GM19238 (cell line): ENCODE measurements at regions not wholly inside any gene's neighbourhood (a gene's known extent, or its start where the extent isn't known, plus 50 kb on each side); places are given as distances from the start of the nearest gene placed in this dataset.
"Not testable (repeated sequence)": the region's sequence is repeated elsewhere in the genome, so short reads cannot be mapped to it uniquely, and the experiment has no call there.

ENCODE experiments used
- DNase-seq: peaks from one replicate; pipeline ENCODE4 v3.0.0; 2011; ENCODE audit warnings: low spot score; ENCODE audit not compliant: insufficient read length

DNA sequence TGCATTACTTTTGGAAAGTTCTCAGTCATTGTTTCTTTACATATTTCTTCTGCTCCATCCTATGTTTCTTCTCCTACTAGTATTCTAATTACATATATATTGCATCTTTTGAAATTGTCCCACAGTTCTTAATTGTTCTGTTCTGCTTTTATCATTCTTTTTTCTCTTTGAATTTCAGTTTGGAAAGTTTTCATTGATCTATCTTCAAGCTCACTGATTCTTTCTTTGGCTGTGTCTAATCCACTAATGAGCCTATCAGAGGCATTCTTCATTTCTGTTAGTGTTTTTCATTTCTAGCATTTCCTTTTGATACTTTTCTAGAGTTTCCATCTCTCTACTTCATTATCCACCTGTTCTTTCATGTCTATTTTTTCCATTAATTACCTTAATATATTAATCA lies 159.0 kb upstream of the KCNJ15 start:
- DNase-seq, result no peak

DNA sequence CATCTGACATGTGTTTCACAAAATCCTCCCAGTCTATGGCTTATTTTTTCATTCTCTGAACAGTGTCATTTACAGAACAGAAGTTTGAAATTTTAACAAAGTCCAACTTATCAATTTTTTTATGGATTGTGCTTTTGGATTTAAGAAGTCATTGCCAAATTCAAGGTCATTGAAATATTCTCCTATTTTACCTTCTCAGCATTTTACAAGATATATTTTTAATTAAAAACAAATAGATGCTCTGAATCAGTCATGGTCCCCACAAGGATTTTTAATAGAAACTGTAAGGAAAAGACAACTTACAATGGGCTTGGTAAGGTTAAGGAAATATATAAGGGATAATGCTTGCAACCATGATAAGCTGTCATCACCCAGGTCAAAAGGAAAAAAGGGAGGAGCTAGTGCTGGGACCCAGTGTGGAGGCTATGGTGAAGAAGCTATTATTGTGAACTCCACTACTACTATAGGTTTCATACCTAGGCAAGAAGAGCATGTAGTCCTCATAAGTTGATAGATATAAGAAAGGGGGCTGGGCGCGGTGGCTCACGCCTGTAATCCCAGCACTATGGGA lies 144.5 kb upstream of the KCNJ15 start:
- DNase-seq, result no peak

DNA sequence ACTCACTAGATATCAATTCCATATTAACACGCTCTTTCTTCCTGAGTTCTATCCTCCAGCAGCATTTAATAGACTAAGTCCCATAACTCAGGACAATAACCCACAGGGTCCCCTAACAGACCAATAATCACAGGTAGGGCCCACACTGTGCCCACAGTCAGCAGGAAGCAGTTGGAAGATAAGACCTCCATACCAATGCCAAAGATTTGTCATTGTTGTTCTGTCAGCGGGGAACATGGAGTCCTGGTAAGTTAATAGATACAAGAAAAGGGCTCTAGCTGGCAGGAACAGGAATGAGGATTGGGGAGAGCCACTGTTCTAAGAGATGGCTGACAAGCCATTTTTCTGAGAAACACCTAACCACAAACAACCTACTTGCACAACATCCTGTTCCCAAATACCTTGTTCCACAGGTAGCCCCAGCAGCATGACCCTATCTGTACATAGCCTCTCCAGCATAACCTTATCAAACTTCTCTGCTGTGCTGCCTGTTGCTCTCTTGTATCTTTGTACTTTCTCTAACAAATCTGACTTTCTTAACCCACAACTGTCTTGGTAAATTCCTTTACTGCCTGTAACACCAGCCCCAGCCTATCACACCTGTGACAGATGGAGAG lies 142.0 kb upstream of the KCNJ15 start:
- no peak for DNase-seq

DNA sequence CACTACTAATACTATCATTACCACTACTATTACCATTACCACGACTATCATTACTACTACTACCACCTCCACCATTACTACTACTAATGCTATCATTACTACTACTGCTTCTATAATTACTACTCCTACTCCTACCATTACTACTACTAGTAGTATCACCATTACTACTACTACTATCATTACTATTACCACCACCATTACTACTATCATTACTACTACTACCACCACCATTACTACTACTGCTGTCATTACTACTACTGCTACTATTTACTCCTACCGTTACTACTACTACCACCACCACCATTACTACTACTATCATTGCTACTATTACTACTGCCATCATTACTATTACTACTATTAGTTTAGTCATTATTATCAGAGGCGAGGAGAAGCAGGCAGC lies 140.9 kb upstream of the KCNJ15 start:
- no peak for DNase-seq

DNA sequence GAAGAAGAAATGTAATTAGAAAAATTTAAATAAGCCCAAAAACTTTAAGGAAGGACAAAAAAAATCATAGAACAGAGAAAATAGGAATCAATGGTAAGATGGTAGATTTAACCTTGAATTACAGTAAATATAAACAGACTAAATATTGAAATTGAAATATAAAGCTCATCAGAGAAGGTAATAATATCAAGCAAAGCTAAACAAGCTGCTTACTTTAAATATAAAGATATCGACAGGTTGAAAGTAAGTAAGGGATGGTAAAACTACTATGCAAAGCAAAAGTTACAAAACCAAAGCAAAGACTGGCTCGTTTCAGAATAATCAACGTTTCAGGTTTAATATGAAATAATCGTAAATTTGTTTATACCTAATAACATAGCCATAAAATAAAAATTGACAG lies 137.0 kb upstream of the KCNJ15 start:
- DNase-seq, result no peak

DNA sequence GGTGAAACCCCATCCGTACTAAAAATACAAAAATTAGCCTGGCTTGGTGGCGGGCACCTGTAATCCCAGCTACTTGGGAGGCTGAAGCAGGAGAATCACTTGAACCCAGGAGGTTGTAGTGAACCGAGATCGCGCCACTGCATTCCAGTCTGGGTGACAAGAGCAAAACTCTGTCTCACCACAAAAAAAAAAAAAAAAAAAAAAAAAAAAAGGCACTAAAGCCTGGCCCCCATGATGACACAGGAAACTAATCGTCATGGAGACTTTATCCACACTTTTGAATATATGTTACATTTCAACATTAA lies 136.2 kb upstream of the KCNJ15 start:
- DNase-seq, result not testable (repeated sequence)

DNA sequence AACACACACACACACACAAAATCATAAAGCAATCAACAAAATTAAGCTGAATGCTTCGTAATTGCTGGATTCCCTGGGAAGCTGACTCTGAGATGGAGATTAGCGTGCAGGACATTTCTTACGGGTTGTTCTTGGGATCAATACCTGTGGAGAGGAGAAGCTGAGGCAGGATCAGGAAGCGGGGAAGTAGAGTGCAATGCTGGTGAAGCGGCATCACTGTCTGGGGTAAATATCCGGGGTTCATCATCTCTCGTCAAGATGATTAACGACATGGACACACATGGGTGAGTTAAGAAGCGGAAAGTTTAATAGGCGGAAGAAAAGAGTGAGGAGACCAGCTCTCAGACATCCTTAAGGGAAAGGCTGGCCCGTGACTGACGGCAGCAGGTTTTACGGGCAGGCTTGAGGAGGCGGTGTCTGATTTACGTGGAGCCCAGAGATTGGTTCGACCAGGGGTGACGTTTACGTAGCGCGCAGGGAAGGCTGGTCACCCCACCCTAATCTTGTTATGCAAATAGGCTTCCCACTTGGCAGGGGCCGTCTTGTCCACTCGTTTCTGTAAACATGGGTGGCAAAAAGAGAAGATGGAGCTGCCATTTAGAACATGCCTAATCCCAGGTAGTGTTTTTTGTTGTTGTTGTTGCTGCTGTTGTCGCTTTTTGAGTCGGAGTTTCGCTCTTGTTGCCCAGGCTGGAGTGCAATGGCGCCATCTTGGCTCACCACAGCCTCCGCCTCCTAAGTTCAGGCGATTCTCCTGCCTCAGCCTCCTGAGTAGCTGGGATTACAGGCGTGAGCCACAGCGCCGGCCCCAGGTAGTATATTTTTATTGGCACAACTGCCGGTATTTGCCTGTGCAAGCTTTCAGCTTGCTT lies 135.6 kb upstream of the KCNJ15 start:
- no peak for DNase-seq

DNA sequence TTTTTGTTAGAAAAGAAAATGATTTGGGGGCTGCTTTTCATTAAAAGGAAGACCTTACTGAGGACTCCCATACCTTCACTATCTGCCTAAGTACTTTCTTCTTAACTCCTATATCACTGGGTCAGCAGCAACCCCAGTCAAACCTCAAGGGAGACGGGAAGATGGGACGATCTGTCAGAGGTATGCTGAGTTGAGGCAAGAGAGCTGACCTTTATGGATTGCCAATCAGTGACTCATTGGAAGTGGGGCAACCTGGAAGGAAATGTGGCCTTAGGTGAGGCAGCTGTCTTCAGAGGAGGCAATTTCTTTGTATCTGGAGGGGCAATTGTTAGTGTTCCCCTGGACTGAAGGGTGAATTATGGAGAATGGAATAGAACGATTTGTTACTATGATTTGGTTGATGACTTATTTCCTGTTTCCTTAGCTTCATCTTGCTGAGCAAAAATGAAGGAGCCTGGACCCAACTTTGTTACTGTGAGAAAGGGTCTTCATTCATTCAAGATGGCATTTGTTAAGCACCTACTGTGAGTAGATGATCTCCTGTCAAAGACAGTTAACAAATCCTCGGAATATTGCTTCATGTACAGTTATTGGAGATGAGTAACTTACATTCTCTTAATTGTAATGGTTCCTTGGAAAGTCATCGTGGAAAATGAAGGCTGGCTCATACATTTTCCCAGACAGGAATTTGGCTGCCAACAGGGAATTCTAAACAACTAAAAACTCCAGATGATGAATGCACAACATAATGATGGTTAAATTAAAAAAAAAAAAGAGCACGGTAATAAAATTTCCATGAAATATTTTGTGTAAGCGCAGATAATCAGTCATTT lies 134.7 kb upstream of the KCNJ15 start:
- DNase-seq, result no peak

DNA sequence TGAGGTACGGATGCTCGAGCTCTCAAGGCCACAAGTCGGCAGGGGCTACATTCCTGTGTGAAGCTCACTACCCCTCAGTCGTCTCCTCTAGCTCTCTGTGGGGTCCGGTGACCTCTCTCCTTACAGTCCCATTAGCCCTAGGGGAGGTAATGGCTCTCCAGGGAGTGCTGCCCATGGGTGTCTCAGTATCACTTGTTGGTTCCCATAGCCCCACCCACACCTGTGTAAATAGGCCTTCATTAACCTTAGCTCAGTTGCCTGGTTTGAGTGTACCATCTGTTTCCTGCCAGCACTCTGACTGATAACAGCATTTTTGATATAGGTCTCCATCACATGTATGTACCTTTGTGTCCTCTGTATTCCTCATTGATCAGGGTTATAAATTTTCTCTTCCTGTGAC lies 133.2 kb upstream of the KCNJ15 start:
- no peak for DNase-seq

DNA sequence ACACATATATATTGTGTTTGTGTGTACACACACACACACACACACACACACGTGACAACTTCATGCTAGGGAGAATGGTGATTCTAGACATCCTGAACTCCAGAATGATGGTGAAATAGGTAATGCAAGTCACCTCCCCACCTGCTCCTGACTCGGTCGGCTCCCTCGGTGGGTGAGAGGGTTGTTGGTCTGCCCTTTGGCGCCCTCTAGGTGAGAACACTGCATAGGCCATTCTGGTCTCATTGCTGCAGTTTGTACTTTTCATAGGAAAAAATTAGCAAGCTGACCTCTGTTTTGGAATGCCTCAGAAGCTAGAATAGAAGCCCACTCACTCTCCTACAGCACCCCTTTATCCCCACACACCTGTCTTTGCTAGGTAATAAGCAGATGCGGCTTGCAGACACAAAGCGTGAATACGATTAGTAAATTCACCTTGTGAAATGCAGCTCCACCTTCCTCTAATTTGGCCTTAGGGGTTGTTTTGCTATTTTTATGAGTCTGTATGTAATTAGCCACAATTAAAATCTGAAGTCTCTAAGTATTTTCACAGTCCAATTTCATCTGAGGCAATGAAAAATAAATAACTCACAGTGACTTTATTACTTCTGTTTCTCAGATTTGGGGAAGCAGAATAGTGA lies 130.0 kb upstream of the KCNJ15 start:
- peak; percentile 19 for DNase-seq

DNA sequence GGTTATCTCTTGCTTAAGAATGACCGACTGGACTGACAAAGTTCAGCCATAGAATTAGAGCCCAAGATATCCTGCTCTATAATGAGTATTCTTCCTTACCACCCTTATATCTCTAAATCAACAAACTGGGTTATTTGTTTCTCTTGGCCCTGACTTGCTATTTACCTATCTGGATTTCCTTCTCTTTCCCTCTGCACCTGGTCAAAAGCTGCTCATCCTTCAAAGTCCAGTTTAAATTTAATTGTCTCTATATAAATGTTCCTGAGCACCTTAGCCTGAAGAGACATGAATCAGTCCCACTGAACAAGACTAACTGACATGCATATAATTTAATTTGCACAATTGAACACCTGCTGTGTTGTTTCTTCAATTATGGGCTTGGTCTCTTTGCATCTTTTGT lies 127.1 kb upstream of the KCNJ15 start:
- no peak for DNase-seq

DNA sequence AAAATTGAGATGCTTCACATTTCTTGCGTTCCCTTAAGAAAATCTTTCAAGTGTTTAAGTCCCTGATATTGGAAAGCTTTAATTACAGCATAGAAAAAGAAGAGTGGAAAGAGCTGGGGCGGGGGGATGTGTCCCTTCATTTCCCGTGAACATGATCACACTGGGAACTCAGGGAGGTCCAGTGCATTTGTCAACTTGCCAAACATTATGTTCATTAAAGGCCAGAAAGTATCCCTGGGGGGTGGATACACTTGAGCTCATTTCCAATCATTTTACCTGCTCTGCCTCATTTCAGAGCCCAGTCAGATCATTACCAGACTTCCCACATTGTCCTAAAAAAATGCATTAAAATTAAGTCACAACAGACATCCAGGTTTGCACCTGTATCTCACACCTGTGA lies 123.6 kb upstream of the KCNJ15 start:
- no peak for DNase-seq

DNA sequence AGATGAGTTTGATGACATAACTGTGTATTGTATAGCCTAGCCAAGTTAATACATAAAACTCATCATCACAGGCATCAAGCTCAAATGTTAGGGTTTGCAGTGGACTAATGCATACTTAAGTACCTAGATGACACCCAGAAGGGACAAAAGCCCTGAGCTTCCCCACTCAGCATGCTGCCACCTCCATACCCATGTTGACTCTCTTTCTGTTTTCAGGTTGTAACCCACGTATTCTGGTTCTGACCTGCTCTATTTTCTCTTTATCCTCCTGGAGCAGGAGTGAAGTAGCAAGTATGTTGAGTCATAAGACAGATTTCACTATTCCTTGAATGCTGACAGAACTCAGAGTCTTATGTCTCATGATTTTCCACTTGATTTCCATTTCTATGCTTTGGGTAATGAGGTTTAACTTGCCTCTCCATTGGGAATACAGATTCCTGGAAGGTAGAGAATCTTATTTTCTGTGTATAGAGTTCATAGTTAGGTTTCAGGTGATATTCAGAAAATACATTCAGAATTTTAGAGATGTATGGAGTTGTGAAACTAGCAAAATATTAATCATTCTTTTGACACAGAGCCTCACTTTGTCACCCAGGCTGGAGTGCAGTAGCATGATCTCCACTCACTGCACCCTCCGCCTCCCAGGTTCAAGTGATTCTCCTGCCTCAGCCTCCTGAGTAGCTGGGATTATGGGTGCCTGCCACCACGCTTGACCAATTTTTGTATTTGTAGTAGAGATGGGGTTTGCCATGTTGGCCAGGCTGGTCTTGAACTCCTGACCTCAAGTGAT lies 122.5 kb upstream of the KCNJ15 start:
- no peak for DNase-seq

DNA sequence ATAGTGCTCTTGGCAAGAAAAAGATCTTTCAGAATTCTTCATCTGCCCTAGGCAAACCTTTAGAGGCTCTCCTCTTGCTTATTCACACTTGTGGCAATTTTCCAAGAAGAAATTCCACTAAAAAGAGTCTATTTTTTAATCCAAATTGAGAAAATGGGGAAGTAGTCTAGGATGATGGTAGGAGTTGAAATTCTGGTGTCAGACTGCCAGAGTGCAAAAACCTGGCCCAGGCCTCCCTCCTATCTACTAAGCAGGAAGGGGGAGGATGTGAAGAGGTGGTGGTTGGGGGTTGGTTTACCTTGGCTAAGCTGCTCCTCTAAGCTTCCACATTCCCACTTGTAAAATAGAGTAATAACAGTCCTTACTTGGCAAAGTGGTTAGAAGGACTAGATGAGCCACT lies 120.6 kb upstream of the KCNJ15 start:
- DNase-seq, result no peak

DNA sequence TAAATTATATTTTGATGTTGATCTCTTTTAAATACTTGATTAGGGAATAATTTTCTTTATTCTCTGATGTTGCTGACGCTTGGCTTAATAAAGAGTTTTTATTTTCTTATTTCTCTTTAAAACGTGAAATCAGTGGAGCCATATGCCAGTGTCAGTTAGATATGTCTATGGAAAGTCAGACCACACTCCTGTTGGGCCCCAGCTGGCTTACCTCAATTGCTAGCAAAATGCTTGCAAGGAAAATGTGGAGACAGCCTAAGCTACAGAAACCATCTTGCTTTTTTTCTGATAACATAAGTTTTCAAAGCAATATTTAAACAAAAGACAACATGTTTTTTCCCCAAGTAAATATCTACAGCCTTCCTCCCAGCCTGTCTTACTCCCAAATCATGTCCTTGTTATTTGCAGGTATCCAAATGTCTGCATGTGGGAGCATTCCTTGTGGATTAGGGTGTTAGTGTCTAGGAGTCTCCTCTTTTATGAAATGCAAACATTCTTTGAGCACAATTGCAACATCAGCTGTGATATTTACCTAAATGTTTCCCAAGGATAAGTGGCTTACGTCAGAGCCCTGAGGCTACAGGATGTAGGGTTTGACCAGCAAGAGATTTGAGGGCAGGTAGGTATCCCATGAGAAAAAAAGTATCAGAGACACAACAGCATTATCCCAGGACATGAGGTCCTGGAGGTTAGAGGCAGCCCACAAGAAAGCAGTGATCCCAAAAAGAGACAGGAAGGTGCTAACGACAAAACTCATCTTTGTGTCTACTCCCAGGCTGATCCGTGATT lies 117.2 kb upstream of the KCNJ15 start:
- DNase-seq, result no peak

DNA sequence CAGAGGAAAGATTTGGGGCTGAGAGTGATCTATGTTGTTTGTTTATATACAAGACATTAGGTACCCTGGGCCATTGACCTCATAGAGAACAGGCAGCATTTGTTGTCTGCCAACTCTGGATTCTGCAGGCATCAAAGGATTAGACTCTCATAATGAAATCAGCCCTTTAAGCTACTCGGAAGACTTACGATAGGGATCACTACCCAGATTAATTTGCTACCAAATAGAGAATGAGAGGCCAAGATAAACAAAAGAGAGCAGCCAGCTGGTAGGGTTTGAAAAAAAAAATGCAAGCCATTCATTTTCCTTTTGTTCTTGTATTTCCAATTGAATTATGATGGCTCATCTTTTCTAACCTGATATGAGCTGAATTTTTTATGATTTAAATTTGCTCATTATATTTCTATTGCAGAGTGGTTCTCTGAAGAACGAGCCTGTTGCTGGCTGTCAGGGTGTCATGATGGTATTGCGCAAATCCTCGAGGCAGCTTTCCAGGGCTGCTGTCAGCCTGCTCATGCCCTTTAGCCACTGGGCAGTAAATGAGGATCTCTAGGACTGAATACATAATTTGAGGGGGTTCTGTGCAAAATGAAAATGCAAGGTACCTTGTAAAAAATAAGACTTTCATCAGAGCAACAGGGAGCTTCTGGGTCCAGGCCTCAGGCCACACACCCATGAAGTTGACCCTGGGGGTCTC lies 116.4 kb upstream of the KCNJ15 start:
- no peak for DNase-seq

DNA sequence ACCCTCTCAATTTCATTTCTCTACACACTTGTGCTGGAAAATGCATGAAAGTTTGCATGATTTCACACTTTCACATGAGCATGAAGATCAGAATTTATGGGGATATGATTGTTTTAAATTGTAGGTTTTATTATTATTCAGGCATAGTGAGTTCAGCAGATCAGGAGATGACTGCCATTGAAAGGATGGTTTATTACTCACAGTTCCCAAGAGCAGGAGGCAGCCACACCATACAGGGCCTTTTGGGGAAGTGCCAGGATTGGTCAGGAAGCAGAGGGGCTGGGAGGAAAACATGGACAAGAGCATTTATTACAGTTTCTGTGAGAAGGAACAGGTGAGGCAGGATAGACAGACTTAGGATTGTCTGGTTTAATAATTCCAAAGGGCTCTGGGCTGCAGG lies 114.6 kb upstream of the KCNJ15 start:
- no peak for DNase-seq

DNA sequence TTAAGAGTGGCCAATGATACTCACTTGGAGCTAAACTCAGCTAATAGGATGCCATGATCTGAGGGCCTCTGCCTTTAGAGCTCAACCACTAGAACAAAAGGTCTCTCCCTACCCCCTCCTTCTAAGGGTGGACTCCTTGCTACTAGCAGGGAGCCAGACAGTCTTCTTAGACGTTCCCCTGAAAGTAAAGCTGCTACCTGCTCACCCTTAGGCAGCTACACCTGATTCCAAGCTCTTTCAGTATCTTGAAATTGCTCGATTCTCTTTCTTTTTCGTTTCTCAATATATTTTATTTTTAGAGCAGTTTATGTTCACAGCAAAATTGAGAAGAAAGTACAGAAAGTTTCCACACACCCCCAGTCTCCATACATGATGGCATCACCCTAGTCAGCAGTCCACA lies 112.6 kb upstream of the KCNJ15 start:
- no peak for DNase-seq

DNA sequence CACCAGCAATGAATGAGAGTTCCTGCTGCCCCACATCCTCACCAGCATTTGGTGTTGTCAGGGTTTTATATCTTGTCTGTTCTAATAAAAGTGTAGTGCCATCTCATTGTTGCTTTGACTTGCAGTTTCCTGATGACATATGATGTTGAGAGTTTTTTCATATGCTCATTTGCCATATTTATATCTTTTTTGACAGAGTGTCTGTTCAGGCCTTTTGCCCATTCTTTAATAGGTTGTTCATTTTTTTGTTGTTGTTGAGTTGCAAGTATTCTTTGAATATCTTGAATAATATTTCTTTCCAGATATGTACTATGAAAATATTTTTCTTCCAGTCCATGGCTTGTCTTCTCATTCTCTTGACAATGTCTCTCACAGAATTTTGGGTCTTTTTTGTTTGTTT lies 111.7 kb upstream of the KCNJ15 start:
- no peak for DNase-seq
